ENCODE measurements at regions not wholly inside any gene's neighbourhood (a gene's known extent, or its start where the extent isn't known, plus 50 kb on each side); places are given as distances from the start of the nearest gene placed in this dataset.

GRCh38 chr20:7672571-7672970, 267.7 kb downstream of the HAO1 start:
- Histone ChIP-seq H3K9me3 (ENCODE audit: insufficient read depth, low read length) (no peaks in the 10 kb centered on the region), H3K9ac (ENCODE audit: low read length) (no peak overlapping the region), H3K4me2 (ENCODE audit: low read depth, low read length, poor library complexity, severe bottlenecking) (no peak overlapping the region), H3K79me2 (ENCODE audit: insufficient read depth, low read length) (no peaks in the 10 kb centered on the region), H3K27ac (ENCODE audit: low read depth, low read length) (no peak overlapping the region), H3F3A (ENCODE audit: insufficient read depth) (no peaks in the 10 kb centered on the region), H3K9me2 (replicated peaks; ENCODE audit: insufficient read depth, low read length) (no peaks in the 10 kb centered on the region), H4K20me1 (ENCODE audit: low read depth, low read length) (no peaks in the 10 kb centered on the region), H3K27me3 (ENCODE audit: low read length) (no peaks in the 10 kb centered on the region), H3K36me3 (ENCODE audit: low read length) (no peaks in the 10 kb centered on the region), H2AFZ (ENCODE audit: low read depth, low read length, severe bottlenecking) (no peak overlapping the region), H3K4me3 (ENCODE audit: insufficient read depth, low read length, poor library complexity, severe bottlenecking) (no peak overlapping the region)
- TF ChIP-seq EZH2phosphoT487 (conservative IDR thresholded peaks at IDR 0.05; ENCODE audit: low read length) = no peak
- no peak for TF ChIP-seq CTCF (IDR thresholded peaks at IDR 0.05; ENCODE audit: insufficient read depth, low read length, poor library complexity, severe bottlenecking)

GRCh38 chr20:7673841-7674240, 266.4 kb downstream of the HAO1 start:
- Histone ChIP-seq H3K9ac (ENCODE audit: low read length) (no peak overlapping the region), H4K20me1 (ENCODE audit: low read depth, low read length) (no peaks in the 10 kb centered on the region), H3K36me3 (ENCODE audit: low read length) (no peaks in the 10 kb centered on the region), H3K27me3 (ENCODE audit: low read length) (no peaks in the 10 kb centered on the region), H3K27ac (ENCODE audit: low read depth, low read length) (no peak overlapping the region), H2AFZ (ENCODE audit: low read depth, low read length, severe bottlenecking) (no peak overlapping the region), H3K4me3 (ENCODE audit: insufficient read depth, low read length, poor library complexity, severe bottlenecking) (no peak overlapping the region), H3F3A (ENCODE audit: insufficient read depth) (no peaks in the 10 kb centered on the region), H3K9me2 (replicated peaks; ENCODE audit: insufficient read depth, low read length) (no peaks in the 10 kb centered on the region), H3K79me2 (ENCODE audit: insufficient read depth, low read length) (no peaks in the 10 kb centered on the region), H3K4me2 (ENCODE audit: low read depth, low read length, poor library complexity, severe bottlenecking) (no peak overlapping the region), H3K9me3 (ENCODE audit: insufficient read depth, low read length) (no peaks in the 10 kb centered on the region)
- TF ChIP-seq CTCF (IDR thresholded peaks at IDR 0.05; ENCODE audit: insufficient read depth, low read length, poor library complexity, severe bottlenecking) (no peak), EZH2phosphoT487 (conservative IDR thresholded peaks at IDR 0.05; ENCODE audit: low read length) (no peak)

GRCh38 chr20:7682916-7683315, 257.3 kb downstream of the HAO1 start:
- no peak overlapping the region for H3K27ac ChIP-seq (ENCODE audit: low read depth, low read length)
- H3K9ac ChIP-seq (ENCODE audit: low read length) = no peak overlapping the region
- no peaks in the 10 kb centered on the region for H3K36me3 ChIP-seq (ENCODE audit: low read length)
- H3K27me3 ChIP-seq (ENCODE audit: low read length) = no peaks in the 10 kb centered on the region
- no peaks in the 10 kb centered on the region for H3K9me3 ChIP-seq (ENCODE audit: insufficient read depth, low read length)
- H3K9me2 ChIP-seq (replicated peaks; ENCODE audit: insufficient read depth, low read length) = no peaks in the 10 kb centered on the region
- no peak for TF ChIP-seq EZH2phosphoT487 (conservative IDR thresholded peaks at IDR 0.05; ENCODE audit: low read length)
- TF ChIP-seq CTCF (IDR thresholded peaks at IDR 0.05; ENCODE audit: insufficient read depth, low read length, poor library complexity, severe bottlenecking) = no peak
- H3K79me2 ChIP-seq (ENCODE audit: insufficient read depth, low read length) = no peaks in the 10 kb centered on the region
- H3K4me3 ChIP-seq (ENCODE audit: insufficient read depth, low read length, poor library complexity, severe bottlenecking) = no peak overlapping the region
- no peaks in the 10 kb centered on the region for H4K20me1 ChIP-seq (ENCODE audit: low read depth, low read length)
- no peak overlapping the region for H2AFZ ChIP-seq (ENCODE audit: low read depth, low read length, severe bottlenecking)
- no peaks in the 10 kb centered on the region for H3F3A ChIP-seq (ENCODE audit: insufficient read depth)
- H3K4me2 ChIP-seq (ENCODE audit: low read depth, low read length, poor library complexity, severe bottlenecking) = no peak overlapping the region

GRCh38 chr20:7687065-7687464, 253.2 kb downstream of the HAO1 start:
- Histone ChIP-seq H3K9me2 (replicated peaks; ENCODE audit: insufficient read depth, low read length) (no peaks in the 10 kb centered on the region), H3K9ac (ENCODE audit: low read length) (no peak overlapping the region), H3K36me3 (ENCODE audit: low read length) (no peaks in the 10 kb centered on the region), H3K27me3 (ENCODE audit: low read length) (no peaks in the 10 kb centered on the region), H3K4me3 (ENCODE audit: insufficient read depth, low read length, poor library complexity, severe bottlenecking) (no peak overlapping the region), H3K27ac (ENCODE audit: low read depth, low read length) (no peak overlapping the region), H3K9me3 (ENCODE audit: insufficient read depth, low read length) (no peaks in the 10 kb centered on the region), H2AFZ (ENCODE audit: low read depth, low read length, severe bottlenecking) (no peak overlapping the region), H3F3A (ENCODE audit: insufficient read depth) (no peaks in the 10 kb centered on the region), H4K20me1 (ENCODE audit: low read depth, low read length) (no peaks in the 10 kb centered on the region), H3K79me2 (ENCODE audit: insufficient read depth, low read length) (no peaks in the 10 kb centered on the region), H3K4me2 (ENCODE audit: low read depth, low read length, poor library complexity, severe bottlenecking) (no peak overlapping the region)
- TF ChIP-seq CTCF (IDR thresholded peaks at IDR 0.05; ENCODE audit: insufficient read depth, low read length, poor library complexity, severe bottlenecking) = no peak
- no peak for TF ChIP-seq EZH2phosphoT487 (conservative IDR thresholded peaks at IDR 0.05; ENCODE audit: low read length)
